GM21390 (cell line): ENCODE measurements at regions not wholly inside any gene's neighbourhood (a gene's known extent, or its start where the extent isn't known, plus 50 kb on each side); places are given as distances from the start of the nearest gene placed in this dataset.
"Not testable (repeated sequence)": the region's sequence is repeated elsewhere in the genome, so short reads cannot be mapped to it uniquely, and the experiment has no call there.

ENCODE experiments used
- ATAC-seq: cut with Tn5 transposase; IDR thresholded peaks from one replicate; pipeline ENCODE4 v1.9.1; 2021; ENCODE audit not compliant: unreplicated experiment

DNA sequence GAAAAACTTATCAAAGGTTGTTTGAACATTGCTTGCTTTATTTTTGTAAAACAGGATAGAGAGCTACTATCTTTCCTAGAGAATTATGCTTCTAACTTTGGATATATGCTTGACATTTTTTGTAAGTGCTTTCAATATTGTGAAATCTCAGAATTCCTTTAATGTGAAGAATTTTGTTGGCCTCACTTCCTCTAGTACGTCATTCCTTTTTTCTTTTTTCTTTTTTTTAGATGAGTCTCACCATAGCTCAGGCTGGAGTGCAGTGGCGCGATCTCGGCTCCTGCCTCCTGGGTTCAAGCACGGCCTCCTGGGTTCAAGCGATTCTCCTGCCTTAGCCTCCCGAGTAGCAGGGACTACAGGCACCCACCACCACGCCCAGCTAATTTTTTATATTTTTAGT is 668.1 kb downstream of the RFPL4B start:
- ATAC-seq: no peak

GRCh38 chr6:113017353-113017752 is 670.2 kb downstream of the RFPL4B start:
- no peak for ATAC-seq

- no peak for ATAC-seq
Observed at GRCh38 chr6:113018351-113019151, 671.4 kb downstream of the RFPL4B start.

- no peak for ATAC-seq
Observed at GRCh38 chr6:113019176-113019575, 672.0 kb downstream of the RFPL4B start.

DNA sequence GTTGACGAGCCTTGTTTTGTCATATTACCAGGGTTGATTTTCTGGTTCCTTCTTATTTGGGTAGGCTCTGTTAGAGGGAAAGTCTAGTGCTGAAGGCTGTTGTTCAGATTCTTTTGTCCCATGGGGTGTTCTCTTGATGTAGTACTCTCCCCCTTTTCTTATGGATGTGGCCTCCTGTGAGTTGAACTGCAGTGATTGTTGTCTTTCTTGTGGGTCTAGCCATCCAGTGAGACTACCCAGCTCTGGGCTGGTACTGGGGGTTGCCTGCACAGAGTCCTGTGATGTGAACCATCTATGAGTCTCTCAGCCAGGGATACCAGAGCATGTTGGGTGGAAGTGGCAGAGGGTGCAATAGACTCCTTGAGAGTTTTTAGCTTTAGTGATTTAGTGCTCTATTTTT is 680.6 kb downstream of the RFPL4B start:
- no peak for ATAC-seq

- not testable (repeated sequence) for ATAC-seq
Observed at GRCh38 chr6:113029161-113029560, 682.0 kb downstream of the RFPL4B start.

DNA sequence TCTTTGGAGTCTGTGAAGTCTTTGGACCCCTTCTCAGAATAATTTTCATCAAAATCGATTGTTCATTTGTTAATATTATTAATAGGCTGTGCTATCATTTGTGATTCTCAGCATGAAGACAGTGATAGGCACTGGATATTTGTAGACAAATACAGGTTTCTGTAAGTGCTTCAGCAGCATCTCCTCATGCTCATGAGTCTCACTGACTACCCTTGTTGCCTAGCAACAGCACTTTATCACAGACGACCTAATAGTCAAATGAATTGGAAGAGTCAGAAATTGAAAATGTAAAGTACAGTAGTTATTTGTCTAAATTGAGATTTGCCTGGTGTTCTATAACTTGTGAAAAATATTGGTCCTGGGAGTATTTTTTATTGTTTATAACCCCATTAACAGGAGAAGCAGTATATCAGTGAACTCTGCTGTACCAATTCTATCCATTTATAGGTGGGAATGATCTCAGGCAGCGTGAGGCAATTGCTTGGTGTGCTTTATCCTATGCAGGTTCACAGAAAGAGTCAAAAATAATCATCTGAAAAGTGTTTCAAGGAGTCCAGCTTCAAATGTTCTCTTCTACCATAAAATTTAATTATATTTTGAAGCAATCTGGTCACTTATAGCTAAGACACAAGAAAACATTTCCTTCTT is 684.6 kb downstream of the RFPL4B start:
- no peak for ATAC-seq

DNA sequence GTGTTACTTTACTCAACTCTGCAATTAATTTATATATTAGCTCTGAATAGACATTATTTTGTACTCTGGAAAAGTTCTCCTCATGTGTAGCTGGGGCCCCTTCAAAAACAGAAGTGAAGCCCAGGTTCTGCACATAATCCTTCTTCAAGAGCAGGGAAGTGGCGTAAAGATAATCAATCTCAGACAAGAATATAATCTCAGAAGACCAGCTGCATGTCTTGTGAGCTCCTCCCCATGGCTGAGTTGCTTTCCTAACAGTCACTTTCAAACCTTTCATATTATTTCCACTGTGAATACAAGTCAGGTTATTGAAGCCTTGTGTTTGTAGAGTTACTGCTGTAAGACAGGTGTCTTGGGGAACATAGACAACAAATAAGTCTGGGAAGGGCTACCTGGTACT is 691.9 kb downstream of the RFPL4B start:
- ATAC-seq: no peak

DNA sequence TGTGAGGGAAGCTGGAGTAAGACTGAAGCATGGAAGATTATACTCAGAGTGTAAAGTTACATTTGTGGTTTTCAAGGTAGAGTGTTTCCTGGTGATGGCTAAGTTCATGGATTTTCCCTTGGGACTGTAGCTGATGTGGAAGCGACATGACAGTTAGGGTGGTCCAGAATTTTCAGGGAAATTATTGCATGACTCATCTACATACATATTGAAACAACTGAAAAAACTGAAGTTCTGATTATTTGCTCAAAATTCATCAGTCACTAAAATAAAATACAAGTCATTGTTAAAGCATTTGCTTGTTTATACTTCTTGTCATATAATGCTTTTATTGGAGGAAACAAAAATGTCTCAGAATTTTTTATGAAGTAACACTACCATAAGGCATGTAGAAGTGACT is 700.0 kb downstream of the RFPL4B start:
- no peak for ATAC-seq

DNA sequence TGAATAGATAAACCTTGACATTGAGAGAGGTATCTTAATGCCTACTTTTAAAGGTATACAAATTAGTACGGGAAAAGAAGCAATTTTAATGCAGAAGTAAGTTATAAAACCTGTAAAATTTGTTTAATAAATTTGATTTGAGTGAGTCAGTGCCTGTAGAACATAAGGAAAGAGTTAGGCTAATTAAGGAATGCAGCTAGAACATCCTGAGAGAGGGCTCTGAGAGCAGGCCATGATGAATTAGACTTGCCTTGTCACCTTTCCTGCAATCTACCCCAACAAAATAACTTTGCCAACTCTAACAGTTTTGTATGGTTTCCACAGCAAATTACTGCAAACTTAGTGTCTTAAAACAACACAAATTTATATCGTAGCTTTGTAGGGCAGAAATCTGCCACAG is 700.8 kb downstream of the RFPL4B start:
- no peak for ATAC-seq

GRCh38 chr6:113048741-113049140 is 701.6 kb downstream of the RFPL4B start:
- no peak for ATAC-seq

GRCh38 chr6:113049190-113049589 is 702.1 kb downstream of the RFPL4B start:
- no peak for ATAC-seq

DNA sequence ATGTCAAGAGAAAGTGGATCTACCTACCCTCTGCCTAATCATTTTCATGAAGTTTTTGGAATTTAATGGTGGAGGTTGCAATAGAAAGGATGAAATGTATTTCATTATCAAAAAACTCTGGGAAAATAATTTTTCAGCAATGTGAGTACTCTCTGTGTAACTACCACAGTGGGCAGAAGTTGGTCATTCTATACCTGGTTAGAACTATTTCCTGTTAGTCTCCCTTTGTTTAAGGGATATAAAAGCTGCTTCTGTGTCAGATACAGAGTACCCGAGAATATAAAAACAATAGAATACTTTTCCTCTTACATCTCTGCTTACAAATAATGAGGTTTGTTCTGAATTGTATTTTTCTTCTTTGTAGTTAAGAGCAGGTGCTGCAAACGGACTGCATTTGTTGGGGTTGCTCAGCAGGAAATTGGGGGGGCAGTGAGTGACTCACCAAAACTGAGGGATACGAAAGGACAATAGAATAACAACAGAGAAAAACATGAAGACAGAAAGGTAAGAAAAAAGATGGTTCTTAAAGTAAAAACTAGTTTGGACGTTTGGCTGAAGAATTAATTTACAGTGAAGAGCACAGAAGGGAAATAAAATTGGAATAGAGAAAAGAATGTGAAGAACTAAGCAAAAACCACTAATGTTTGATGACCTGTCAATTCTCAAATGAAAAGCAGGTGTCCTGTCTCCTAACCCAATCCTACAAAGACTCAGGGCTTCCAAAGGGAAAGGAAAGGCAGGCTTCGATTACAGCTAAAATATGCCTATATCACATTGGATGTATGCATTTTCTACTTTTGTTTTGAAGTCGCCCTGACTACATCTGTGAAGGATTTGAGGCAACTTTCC is 703.1 kb downstream of the RFPL4B start:
- no peak for ATAC-seq

- ATAC-seq: no peak
Observed at GRCh38 chr6:113050979-113051378, 703.8 kb downstream of the RFPL4B start.

- ATAC-seq: no peak
Observed at GRCh38 chr6:113052506-113052905, 705.4 kb downstream of the RFPL4B start.

DNA sequence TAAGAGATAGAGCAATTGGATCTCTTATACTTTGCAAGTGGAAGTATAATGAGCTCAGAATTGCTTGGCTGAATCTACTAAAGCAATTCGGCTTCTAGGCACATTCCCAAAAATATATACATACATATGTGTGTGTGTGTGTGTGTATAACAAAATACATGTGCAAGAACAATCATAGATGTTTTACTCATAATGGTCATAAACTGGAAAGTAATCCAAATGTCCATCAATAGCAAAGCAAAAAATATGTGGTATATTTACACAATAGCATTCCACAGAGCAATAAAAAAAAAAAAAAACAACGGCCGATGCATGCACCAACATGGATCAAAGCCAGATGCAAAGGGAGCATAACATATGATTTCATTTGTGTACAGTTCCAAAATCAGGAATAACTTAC is 707.9 kb downstream of the RFPL4B start:
- ATAC-seq: no peak

DNA sequence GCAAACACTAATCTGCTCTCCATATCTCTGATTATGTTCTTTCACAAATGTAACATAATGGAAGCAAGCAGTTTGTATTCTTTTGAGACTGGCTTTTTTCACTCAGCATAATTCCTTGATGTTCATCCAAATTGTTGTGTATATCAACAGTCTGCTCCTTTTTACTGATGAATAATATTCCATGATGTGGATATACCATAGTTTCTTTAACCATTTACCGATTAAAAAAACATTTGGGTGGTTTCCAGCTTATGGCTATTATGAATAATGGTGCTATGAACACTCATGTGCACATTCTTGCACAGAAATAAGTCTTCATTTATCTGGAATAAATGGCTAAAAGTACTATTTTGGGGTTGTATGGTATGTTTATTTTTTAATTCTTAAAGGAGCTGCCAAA is 708.9 kb downstream of the RFPL4B start:
- no peak for ATAC-seq

- ATAC-seq: no peak
Observed at GRCh38 chr6:113057567-113058053, 710.5 kb downstream of the RFPL4B start.

DNA sequence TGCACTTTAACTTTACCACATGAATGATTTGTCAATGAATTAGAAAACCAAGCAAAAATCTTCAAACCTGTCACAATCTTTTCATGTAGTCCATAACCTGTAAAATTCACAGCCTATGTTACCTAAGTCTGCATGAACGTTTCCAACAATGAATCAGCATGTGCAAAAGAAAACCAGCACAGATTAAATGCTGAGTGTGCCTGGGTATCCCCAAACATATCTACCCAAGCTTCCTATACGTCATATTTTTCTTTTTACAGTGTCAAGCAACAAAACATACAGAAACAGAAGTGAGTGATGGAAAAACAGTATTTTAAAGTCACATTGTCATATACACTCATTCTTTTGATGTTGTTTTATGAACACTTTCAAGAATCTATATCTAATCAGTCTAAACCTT is 713.5 kb downstream of the RFPL4B start:
- ATAC-seq: no peak

- no peak for ATAC-seq
Observed at GRCh38 chr6:113065611-113066010, 718.5 kb downstream of the RFPL4B start.

GRCh38 chr6:113067612-113068275 is 720.6 kb downstream of the RFPL4B start:
- no peak for ATAC-seq
